HG02870 (cell line): ENCODE measurements at regions not wholly inside any gene's neighbourhood (a gene's known extent, or its start where the extent isn't known, plus 50 kb on each side); places are given as distances from the start of the nearest gene placed in this dataset.

ENCODE experiments used
- ATAC-seq: cut with Tn5 transposase; IDR thresholded peaks from one replicate; pipeline ENCODE4 v1.9.1; 2021; ENCODE audit warnings: mild to moderate bottlenecking, moderate library complexity; ENCODE audit not compliant: unreplicated experiment

- no peak for ATAC-seq
Observed at GRCh38 chr4:90007494-90008167, 113.0 kb downstream of the MMRN1 start.

- no peak for ATAC-seq
Observed at GRCh38 chr4:90012918-90013317, 114.3 kb upstream of the CCSER1 start.

- ATAC-seq = no peak
Observed at GRCh38 chr4:90024519-90024918, 102.7 kb upstream of the CCSER1 start.

GRCh38 chr4:90025248-90025647 is 101.9 kb upstream of the CCSER1 start:
- no peak for ATAC-seq

- peak; percentile 96 for ATAC-seq
Observed at GRCh38 chr4:90027565-90027964, 99.6 kb upstream of the CCSER1 start.

GRCh38 chr4:90028460-90028859 is 98.7 kb upstream of the CCSER1 start:
- no peak for ATAC-seq

- ATAC-seq = no peak
Observed at GRCh38 chr4:90030202-90030601, 97.0 kb upstream of the CCSER1 start.

- ATAC-seq = no peak
Observed at GRCh38 chr4:90030953-90031352, 96.2 kb upstream of the CCSER1 start.

GRCh38 chr4:90039122-90039521 is 88.1 kb upstream of the CCSER1 start:
- ATAC-seq = no peak

GRCh38 chr4:90051999-90052398 is 75.2 kb upstream of the CCSER1 start:
- no peak for ATAC-seq

GRCh38 chr4:90057091-90057490 is 70.1 kb upstream of the CCSER1 start:
- ATAC-seq = no peak

GRCh38 chr4:90060039-90060438 is 67.2 kb upstream of the CCSER1 start:
- no peak for ATAC-seq

- no peak for ATAC-seq
Observed at GRCh38 chr4:90061881-90062280, 65.3 kb upstream of the CCSER1 start.

- ATAC-seq = no peak
Observed at GRCh38 chr4:90064196-90064595, 63.0 kb upstream of the CCSER1 start.

GRCh38 chr4:90069151-90069550 is 58.0 kb upstream of the CCSER1 start:
- no peak for ATAC-seq

GRCh38 chr4:90071289-90072235 is 55.6 kb upstream of the CCSER1 start:
- ATAC-seq = peak; percentile 69

- ATAC-seq = no peak
Observed at GRCh38 chr4:90074322-90074886, 52.8 kb upstream of the CCSER1 start.
